GM18909 (cell line): ENCODE measurements at regions not wholly inside any gene's neighbourhood (a gene's known extent, or its start where the extent isn't known, plus 50 kb on each side); places are given as distances from the start of the nearest gene placed in this dataset.

Experiments used
- ATAC-seq: cut with Tn5 transposase; IDR thresholded peaks from one replicate; pipeline ENCODE4 v1.9.1; 2021; ENCODE audit warnings: mild to moderate bottlenecking; ENCODE audit not compliant: unreplicated experiment, poor library complexity

DNA sequence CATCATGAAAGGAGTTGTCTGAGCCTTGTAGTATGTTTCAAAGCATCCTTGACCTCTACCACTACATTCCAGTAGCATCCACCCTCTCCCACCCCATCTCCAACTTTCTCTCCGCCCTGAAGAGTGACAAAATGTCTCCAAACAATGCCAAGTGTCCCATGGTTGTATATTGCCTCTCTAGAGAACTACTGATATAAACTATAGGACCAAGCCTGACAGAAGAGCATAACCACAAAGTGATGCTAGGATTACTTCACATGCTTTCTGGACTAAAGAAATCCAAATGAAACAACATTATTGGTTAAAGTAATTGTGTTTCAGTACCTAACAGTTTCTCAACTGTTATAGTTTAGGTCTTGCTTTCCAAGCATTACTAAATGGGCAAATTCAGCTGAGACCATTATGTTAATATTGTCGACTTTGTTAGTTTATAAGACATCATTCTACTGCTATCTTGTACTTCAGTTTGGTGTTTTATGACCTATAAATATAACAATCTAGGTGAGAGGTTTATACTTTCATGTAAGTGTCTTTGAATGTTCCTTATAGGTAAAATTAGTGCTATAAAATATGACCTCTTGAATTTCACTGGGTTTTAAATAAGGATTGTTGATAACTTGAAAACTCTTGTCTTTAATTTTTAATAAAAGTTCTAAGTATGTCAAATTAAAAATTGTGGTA is 117.4 kb downstream of the SUCNR1 start:
- ATAC-seq, result no peak

DNA sequence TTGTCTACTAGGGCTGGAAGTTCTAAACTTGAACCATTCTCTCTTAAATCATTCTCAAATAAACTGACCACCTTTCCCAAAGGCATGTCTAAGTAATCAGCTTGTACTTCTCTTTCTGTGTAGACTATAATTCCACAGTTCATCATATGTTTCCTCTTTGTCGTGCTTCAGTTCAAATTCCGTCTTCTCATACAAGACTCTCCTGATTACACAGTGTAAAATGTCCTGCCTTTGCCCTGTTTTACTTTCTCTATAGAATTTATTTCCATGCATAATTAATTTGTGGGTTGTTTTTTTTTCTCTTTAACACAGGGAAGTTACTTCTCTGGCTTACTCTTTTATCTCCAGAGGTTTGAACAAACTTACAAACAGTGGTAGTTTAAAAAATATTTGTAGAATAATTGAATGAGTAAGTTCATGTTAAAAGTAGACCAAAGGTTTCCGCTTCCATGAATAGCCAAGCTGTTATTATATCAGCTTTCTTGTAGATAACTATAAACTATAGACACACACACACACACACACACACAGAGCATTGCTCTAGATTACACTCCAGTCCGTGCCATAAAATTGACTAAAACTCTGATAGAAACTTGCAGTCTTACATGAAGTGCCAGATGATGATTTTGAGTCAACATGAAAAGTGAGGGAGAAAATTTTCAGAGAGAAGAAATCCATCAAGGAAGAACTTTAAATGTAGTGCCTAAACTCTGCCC is 119.0 kb downstream of the SUCNR1 start:
- no peak for ATAC-seq

DNA sequence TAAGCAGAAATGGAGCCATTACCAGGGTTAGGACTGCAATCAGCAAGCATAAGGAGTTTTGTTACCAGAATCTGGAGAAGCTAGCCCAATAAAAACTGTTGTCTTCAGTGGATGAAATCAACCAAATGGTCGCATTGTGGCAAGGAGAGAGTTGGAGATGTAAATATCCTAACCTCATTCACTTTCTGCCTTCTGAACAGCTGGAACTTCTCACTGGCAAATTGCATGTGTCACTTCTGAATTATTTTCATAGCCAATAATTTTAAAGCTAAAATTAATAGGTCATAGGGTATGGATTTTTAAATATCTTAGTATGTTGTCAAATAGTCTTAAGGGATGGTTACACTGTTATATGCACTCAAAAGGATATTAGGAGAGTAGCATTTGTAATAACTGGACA is 121.6 kb downstream of the SUCNR1 start:
- ATAC-seq, result no peak

DNA sequence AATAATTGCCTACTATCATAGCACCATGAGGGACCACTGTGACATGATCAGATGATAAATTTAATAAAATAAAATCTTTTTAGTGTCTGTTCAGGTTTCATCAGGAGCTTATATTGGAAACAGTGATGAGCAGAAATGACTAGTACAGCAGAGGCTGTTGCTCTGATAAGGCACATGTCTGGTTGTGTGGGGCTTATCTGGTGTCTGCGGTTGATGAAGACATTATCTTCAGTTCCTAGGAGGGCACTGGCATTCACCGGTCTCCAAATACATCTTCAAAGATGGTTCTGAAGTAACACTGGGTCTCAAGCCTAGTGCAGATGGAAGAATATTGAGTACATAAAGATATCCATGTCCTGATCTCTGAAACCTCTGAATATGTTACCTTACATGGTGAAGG is 125.3 kb downstream of the SUCNR1 start:
- no peak for ATAC-seq

DNA sequence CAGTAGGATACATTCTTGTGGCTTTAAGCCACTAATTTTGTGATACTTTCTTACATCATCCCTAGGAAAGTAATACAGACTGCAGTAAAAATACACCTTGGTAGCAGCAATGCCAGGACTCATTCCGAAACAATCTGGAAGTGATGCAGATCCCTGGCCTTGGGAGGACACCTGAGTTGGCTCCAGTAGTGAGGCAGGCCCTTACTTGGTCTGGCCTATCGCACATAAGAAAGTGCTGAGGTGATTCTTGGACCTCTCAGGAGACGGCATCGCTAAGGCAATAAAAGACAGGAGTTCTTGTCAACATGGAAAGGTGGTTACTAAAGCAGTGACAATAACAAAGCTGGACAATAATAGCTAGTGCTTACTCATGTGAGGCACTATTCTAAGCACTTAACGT is 126.5 kb downstream of the SUCNR1 start:
- ATAC-seq, result no peak

DNA sequence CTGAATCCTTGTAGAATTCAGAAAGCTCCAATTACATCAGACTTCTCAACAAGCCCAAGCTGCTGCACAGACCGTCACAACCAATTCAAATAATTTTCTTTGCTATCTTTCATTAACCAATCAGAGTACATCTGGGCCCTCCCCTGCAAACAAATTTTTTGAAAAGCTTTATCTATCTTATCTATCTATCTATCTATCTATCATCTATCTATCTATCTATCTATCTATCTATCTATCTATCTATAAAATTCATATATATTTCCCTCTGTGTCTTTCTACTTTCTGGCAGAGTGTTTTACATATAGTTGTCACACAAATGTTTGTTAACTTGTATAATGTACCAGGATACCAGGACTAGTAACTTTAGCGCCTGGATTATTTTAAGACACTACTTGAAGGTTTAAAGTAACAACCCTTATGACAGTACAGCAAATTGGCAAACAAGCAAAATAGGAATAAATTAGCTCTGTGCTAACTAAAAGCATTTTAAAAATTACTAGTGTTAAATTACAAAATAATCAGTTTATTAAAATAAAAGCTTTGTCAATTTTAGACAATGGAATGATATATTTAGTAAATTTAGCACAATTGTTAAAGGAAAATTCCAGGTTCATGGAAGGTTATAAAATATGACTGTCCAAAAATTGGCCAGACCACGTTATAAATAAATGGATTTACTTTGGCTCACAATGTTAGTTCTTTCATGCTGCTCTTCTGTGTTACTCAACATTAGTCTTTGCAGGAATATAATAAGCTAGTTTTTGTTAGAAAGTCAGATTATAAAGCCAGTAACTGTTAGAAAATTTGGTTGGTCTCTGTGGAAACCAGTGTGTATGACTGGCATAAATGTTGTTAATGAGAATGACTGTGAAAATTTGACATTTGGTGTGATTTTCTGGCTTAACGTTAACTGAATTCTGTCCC is 138.6 kb downstream of the SUCNR1 start:
- no peak for ATAC-seq

DNA sequence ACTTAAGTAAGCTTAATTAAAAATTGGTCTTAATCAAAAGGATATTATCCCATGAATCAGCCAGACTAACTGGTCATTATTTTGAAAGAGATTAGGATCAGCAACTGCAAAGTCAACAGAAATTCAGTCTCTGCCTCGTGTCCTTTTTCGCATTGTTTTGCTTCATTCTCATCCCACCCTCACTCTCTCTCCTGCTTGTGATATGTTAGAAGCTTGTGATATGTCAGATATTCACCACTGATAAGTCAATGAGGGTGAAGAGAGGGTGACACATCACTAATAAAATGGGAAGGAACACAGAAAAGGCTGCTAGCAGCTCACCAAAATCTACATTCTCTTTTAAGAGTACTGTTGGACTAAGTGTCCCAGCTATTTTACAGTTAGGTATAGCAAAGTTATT is 146.1 kb downstream of the SUCNR1 start:
- ATAC-seq, result no peak

DNA sequence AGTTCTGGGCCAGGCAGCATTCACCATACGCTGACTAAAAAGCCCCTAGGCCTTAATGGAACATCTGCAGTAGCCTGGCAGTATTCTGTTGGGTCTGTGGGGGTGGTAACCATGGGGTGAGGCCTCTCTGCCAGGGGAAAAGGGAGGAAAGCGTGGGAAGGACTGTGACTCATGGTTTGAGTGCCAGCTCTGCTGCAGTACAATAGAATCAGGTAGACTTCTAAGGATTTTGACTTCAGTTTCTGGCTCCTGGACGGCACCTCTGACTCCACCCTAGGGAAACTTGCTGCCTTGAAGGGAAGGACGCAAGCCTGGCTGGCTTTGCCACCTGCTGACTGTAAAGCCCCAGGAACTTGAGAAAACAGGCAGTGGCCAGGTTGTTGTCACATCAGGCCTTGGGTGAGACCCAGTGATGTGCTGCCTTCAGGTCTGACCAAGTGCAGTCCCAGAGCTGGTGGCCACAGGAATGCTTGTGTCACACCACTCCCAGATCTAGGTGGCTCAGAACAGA is 148.6 kb downstream of the SUCNR1 start:
- ATAC-seq, result no peak

DNA sequence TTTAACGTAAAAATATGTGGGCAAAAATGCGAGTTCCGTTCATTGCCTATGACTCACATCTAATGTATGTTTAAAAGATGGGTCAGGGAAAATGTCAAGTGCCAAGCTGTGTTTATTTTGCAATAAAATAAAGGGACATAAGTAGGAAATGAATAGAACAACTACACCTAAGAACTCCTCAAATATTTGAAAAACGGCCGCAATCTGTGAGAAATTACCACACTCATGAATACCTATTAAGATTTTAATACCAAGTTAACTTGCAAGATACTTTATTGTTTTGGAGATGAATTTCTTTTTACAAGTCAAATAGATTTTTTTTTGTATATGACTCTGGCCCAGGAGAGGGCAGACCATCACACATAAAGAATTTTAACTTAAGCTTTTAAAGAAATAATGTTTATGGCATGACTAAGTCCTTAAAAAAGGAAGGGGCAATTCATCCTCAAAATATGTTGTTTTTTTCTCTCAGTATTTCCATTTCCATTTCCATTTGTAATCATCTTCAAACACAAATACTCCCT is 152.7 kb downstream of the SUCNR1 start:
- ATAC-seq, result no peak

DNA sequence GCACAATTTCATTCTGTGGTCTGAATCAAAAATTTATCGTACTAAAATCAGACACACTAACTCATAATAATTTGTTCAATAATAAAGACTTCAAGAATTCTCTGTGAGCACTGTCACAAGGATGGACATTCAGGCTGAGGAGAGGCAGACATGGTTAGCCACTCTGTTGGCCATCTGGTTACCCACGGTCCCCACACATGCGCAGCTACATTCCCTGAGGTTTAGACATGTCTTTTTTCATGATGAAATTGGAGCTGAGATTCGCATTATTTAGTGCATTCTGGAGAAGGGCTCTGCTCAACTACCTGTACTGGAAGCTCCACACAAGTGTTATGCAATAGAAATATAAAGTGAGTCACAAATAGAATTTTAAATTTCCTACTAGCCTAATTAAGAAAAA is 156.9 kb downstream of the SUCNR1 start:
- no peak for ATAC-seq

DNA sequence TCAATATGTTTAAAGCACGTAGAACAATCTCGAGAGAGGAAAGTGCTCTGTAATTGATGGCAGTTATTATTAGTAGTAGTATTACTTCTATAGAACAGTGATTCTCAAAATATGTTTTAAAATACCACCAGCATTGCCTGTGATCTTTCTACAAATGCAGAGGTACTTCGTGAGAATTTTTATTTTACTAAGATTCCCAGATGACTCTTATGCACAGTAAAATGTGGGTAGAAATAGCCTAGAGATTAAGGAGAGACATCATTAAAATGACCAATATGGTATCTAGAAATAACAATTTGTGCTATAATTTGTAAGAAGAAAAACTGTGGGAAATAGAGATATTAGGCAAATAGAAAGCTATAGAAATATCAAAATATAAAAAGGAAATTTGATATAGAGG is 157.9 kb downstream of the SUCNR1 start:
- no peak for ATAC-seq

DNA sequence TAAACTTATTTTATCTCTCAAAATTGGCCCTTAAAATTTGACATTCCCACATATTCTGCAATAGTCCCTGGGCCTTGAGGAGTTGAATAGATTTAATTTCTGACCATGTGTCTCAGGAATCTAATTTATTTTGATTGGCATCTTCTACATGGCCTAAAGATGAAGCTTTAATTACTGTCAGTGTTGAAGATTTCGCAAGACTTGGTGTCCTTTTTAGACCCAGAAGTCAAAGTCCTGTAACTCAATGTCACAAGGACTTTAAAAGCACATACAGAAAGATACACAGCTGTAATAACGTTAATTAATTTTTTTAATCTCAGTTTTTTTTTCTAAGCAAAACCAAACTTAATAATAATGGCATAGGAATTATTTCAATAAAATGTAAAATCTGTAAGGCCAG is 163.9 kb downstream of the SUCNR1 start:
- no peak for ATAC-seq

DNA sequence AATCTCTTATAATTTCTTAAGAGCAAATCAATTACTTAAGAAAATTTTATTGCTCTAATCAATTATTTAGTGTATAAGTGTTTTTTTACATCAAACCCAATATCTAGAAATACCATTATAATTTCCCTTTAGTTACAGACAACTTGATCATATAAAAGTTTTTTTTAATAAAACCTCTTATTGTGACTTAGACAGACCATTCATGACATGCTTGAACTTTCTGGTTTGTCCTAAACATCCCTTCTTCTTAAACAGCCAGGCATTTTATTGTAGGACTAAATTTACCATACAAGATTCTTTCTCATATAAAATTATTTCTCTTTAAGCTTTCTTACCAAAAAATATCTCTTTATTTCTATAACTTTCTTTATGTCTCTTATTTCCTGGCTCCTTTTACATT is 164.5 kb downstream of the SUCNR1 start:
- ATAC-seq, result no peak

DNA sequence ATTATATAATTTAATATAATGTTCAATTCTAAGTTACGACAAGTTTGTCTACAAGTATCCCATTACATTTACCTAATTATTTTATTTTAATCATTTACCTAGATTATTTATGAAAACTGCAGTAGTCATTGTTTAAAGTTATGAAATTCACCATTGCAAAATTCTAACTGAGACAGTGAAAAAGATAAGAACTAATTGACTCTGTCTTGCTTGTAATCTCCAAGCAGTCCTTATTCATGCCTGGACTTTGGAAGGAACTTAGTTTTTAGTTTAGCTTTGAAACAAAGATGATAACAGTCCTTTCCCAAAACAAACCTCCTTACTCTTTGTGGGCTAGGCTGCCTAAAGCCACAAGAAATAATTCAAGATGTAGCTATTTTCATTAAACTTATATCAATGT is 165.0 kb downstream of the SUCNR1 start:
- ATAC-seq, result no peak

DNA sequence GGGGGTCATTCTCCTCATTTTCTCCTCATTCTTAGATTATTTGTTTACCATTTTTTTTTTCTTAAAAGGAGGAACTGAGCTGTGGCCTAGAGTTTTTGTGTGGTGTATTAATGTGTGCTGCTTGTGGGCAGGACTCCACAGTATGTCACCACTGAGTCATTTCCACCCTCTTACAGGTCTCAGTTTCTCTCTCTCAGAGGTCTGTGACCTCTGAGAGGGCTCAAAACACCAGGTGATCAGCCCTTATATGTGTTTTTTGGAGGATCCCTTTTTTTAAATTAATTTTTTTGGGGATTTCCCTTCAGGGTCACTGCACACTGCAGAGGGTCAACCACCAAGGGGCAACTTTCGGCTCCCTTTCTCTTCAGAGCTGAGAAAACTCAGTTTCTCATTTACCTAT is 166.4 kb downstream of the SUCNR1 start:
- ATAC-seq, result peak; percentile 97

DNA sequence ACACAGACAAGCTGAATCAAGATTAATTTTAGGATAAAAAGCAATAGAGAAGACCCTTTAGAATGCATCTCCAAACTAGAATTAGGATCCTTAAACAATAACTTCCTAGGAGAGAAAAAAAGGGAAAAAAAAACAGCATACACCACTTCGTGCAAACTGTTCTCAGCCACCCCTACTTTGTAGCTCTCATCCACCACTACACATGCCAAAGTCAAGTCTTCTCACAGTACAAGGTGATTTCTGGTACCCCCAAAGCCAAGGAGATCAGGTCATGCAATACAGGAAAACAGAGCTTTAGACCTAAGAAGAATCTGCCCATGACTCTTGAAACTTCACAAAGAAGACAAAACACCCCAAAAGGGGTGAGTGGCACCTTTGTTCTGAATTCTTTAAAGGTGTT is 166.9 kb downstream of the SUCNR1 start:
- peak; percentile 30 for ATAC-seq

DNA sequence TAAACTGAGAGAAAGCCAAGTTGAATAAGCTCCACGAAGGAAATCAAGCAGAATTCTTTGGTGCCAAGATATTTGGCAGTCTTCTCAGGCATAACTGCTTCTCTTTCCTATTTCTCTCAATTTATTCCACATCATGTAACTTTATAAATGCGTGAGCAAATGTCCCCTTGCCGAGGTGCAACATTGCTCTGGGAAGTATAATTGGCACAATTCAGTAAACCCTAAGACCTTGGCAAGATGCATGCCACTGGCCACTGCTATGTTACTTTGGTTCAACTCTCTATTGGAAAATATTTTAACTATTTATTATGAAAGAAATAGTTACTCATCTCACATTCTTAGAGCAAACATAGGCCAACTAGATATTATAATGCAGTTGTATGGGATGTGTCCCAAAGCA is 170.2 kb downstream of the SUCNR1 start:
- no peak for ATAC-seq

DNA sequence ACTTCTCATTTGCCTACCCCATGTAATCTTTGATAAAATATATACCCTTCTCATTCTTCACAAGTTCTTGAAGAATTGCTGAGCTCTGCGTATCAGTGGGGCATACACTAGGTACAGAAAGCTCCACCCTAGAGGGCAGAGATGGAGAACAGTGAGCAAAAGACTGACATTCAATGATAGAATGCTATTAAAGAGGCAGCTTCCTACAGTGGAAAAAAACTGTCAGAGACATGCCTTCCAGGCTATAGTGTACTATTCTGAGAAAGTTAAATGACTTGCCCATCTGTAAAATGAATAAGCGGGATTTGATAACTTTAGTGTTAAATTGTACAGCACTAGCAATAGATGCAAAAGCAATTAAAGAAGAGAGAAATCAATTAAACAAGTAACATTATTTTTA is 172.8 kb downstream of the SUCNR1 start:
- ATAC-seq, result no peak

DNA sequence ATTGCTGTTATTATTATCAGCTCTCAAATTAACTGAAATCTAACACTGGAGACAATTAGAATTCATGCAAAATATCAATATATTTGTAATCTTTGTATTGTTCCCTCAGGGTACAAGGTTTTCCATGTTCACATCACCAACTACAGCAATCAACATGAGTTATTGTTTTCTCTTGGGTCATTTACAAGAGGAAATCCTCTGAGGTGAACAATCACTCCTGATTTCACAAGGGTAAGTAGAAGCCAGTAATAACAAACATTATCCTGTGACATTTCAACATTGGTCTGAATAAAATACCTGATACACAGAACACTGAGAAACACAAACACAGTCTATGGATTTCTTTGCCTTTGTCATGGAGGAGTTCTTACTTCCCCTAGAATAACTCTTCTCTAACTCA is 174.0 kb downstream of the SUCNR1 start:
- ATAC-seq, result no peak

DNA sequence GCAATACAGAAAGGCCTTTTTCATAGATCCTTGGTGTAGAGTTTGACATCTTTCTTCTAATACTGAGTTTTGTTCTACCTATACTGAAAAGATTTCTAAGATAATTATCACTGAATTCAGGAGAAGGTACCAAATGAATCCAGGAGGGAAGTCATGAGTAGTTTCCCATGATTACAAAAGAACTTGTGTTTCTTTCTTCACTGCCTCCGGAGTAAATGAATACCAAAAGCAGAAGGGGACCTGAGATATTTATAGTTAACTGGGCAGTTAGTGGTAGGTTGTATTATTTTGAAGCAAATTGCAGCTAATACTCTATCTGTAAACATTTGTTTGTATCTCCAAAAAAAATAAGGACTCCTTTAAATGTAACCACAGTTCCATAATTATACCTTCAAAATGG is 175.4 kb downstream of the SUCNR1 start:
- no peak for ATAC-seq

DNA sequence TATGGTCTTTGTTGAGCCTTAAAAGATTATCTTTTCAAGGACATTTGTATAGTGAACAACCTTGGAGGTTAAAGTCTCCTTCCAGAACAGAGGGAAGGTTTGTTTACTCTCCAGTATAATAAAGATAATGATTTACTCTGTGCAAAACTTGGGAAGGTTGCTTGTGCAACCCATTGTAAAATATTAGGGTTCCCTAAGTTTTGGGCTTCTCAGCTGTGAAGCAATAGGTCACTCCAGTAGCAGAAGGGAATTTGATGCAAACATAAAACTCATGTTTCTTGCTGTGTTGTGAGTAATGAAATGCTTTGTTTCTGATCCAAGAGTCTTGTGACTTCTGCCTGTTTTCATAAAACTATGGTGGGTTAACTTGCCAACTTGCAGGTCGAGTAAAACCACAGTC is 177.5 kb downstream of the SUCNR1 start:
- ATAC-seq, result no peak
